ENCODE measurements at regions not wholly inside any gene's neighbourhood (a gene's known extent, or its start where the extent isn't known, plus 50 kb on each side); places are given as distances from the start of the nearest gene placed in this dataset.

GRCh38 chr6:163947276-163947675, 532.8 kb downstream of the QKI start:
- ATAC-seq (ENCODE audit: low FRiP score) (no peak), DNase-seq (ENCODE audit: low spot score) (no peak)
- TF ChIP-seq CTCF (IDR thresholded peaks at IDR 0.05) = no peak

- no peak for TF ChIP-seq CTCF (IDR thresholded peaks at IDR 0.05)
- no peak for DNase-seq (ENCODE audit: low spot score)
- no peak for ATAC-seq (ENCODE audit: low FRiP score)
Measured at GRCh38 chr6:163946437-163946836, 531.9 kb downstream of the QKI start.

GRCh38 chr6:163945808-163946207, 531.3 kb downstream of the QKI start:
- no peak for DNase-seq (ENCODE audit: low spot score)
- ATAC-seq (ENCODE audit: low FRiP score) = no peak
- TF ChIP-seq CTCF (IDR thresholded peaks at IDR 0.05) = no peak

- DNase-seq (ENCODE audit: low spot score) (no peak), ATAC-seq (ENCODE audit: low FRiP score) (no peak)
- TF ChIP-seq CTCF (IDR thresholded peaks at IDR 0.05) = no peak
Measured at GRCh38 chr6:163944897-163945296, 530.4 kb downstream of the QKI start.

GRCh38 chr6:163943607-163944385, 529.3 kb downstream of the QKI start:
- no peak for DNase-seq (ENCODE audit: low spot score)
- no peak for TF ChIP-seq CTCF (IDR thresholded peaks at IDR 0.05)
- no peak for ATAC-seq (ENCODE audit: low FRiP score)

GRCh38 chr6:163942790-163943189, 528.3 kb downstream of the QKI start:
- no peak for TF ChIP-seq CTCF (IDR thresholded peaks at IDR 0.05)
- ATAC-seq (ENCODE audit: low FRiP score) (no peak), DNase-seq (ENCODE audit: low spot score) (no peak)

- ATAC-seq (ENCODE audit: low FRiP score) = no peak
- DNase-seq (ENCODE audit: low spot score) = no peak
- TF ChIP-seq CTCF (IDR thresholded peaks at IDR 0.05) = no peak
Measured at GRCh38 chr6:163941624-163941976, 527.1 kb downstream of the QKI start.
